ENCODE measurements at regions not wholly inside any gene's neighbourhood (a gene's known extent, or its start where the extent isn't known, plus 50 kb on each side); places are given as distances from the start of the nearest gene placed in this dataset.

- DNase-seq (ENCODE audit: low read depth) = no peak
- no peak overlapping the region for H3K4me3 ChIP-seq (ENCODE audit: low read length)
- TF ChIP-seq CTCF (conservative IDR thresholded peaks at IDR 0.05; ENCODE audit: low read depth, low read length) = no peak
Observed at GRCh38 chr3:13171704-13172643, 98.7 kb upstream of the IQSEC1 start.

GRCh38 chr3:13170317-13170716 is 97.1 kb upstream of the IQSEC1 start:
- no peak for DNase-seq (ENCODE audit: low read depth)
- H3K4me3 ChIP-seq (ENCODE audit: low read length) = no peak overlapping the region
- no peak for TF ChIP-seq CTCF (conservative IDR thresholded peaks at IDR 0.05; ENCODE audit: low read depth, low read length)

GRCh38 chr3:13168391-13168790 is 95.2 kb upstream of the IQSEC1 start:
- no peak for TF ChIP-seq CTCF (conservative IDR thresholded peaks at IDR 0.05; ENCODE audit: low read depth, low read length)
- DNase-seq (ENCODE audit: low read depth) = no peak
- no peak overlapping the region for H3K4me3 ChIP-seq (ENCODE audit: low read length)

GRCh38 chr3:13167829-13168228 is 94.6 kb upstream of the IQSEC1 start:
- TF ChIP-seq CTCF (conservative IDR thresholded peaks at IDR 0.05; ENCODE audit: low read depth, low read length) = no peak
- DNase-seq (ENCODE audit: low read depth) = no peak
- H3K4me3 ChIP-seq (ENCODE audit: low read length) = no peak overlapping the region

GRCh38 chr3:13167064-13167743 is 94.0 kb upstream of the IQSEC1 start:
- TF ChIP-seq CTCF (conservative IDR thresholded peaks at IDR 0.05; ENCODE audit: low read depth, low read length) = no peak
- H3K4me3 ChIP-seq (ENCODE audit: low read length) = no peak overlapping the region
- DNase-seq (ENCODE audit: low read depth) = no peak

- H3K4me3 ChIP-seq (ENCODE audit: low read length) = no peak overlapping the region
- DNase-seq (ENCODE audit: low read depth) = no peak
- TF ChIP-seq CTCF (conservative IDR thresholded peaks at IDR 0.05; ENCODE audit: low read depth, low read length) = no peak
Observed at GRCh38 chr3:13166243-13167063, 93.2 kb upstream of the IQSEC1 start.
